Tibial nerve (tissue), 3 donors: ENCODE measurements at regions not wholly inside any gene's neighbourhood (a gene's known extent, or its start where the extent isn't known, plus 50 kb on each side); places are given as distances from the start of the nearest gene placed in this dataset.

Source experiments
- CTCF ChIP-seq, 5 experiments: fragments of 200-600 bp in 3 of 5; fragments of 450-650 bp in 2 of 5; sonication (generic) in 3 of 5; IDR thresholded peaks; one replicate each; pipeline ENCODE4 v1.5.1; 2016 to 2019; ENCODE audit warnings: antibody characterized with exemption in 5 of 5, mild to moderate bottlenecking in 3 of 5, moderate library complexity in 2 of 5
- POLR2A ChIP-seq, 2 donors: fragments of 450-650 bp; IDR thresholded peaks; one replicate each; pipeline ENCODE4 v1.6.1; 2017; ENCODE audit warnings: antibody characterized with exemption in 2 of 2, mild to moderate bottlenecking in 2 of 2, moderate library complexity in 2 of 2

DNA sequence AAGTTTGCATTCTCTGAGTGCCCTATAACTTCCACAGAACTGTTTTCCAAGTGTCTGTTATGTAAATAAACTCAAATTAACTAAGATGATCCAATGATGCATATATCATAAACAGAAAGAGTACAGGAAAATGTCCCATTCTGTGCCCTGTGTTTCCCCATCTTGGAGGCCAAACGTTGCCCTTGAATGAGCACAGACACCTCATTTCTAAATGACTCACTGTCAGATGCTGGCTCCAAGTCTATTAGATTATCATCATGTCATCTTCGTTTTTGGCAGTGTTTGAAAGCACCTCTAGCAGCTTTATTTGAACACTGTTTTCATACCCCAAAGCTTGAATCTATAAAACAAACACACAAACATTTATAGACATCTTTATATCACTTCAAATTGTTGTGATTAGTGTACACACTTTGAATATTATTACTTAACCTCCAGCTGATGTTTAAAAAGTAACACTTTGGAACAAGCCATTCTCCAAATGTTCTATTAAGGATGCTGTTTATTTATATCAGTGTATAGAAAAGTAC is 424.2 kb downstream of the NOVA1 start:
- TF ChIP-seq CTCF (IDR thresholded peaks at IDR 0.05), result no peak
- TF ChIP-seq POLR2A (IDR thresholded peaks at IDR 0.05), result no peak
